ENCODE measurements at regions not wholly inside any gene's neighbourhood (a gene's known extent, or its start where the extent isn't known, plus 50 kb on each side); places are given as distances from the start of the nearest gene placed in this dataset.

DNA sequence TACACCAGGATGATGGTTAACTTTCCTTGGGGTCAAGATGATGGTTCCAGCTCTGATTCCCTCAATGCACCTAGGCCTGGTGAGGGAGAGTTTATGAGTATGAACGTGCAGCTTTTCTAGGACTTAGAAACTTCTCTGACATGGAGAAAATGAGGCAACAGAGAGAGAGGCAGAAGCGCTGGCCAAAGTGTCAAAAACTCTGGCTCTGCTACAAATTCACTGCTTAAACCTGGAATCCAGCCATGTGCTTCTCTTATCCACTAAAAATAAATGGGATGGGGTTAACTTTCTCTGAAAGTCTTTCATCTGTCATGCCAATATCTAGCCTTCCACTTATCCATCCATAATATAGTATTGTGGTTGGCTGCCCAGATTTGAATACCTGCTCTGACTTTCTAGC is 568.7 kb downstream of the MED13L start:
- DNase-seq (ENCODE audit: low spot score) = no peak

DNA sequence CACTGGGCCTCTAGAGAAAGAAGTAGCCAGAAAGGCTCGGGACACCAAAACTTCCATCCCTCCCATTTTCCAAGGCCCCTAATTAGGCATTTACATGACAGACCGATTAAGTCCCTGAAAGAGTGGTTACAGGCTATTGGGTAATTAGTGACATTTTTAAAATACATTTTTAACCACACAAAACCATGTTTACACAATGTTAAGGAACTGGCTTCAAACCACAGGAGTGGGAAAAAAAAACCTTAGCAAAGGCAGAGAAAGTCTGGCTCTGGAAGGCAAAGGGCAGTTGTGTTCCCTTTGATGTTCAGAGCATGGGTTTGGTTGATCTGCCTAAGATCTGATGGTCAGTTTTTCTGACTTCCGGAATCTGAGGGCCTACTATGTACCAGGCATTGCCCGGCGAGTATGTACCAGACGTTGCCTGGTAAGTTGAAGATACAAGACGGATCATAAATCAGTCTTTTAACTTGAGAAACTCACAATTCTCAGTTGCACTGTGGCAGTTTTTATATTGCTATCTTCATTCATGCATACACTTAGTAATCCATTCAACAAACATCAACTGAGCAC is 576.5 kb downstream of the MED13L start:
- no peak for DNase-seq (ENCODE audit: low spot score)

GRCh38 chr12:115700081-115700480 is 577.4 kb downstream of the MED13L start:
- DNase-seq (ENCODE audit: low spot score) = no peak

DNA sequence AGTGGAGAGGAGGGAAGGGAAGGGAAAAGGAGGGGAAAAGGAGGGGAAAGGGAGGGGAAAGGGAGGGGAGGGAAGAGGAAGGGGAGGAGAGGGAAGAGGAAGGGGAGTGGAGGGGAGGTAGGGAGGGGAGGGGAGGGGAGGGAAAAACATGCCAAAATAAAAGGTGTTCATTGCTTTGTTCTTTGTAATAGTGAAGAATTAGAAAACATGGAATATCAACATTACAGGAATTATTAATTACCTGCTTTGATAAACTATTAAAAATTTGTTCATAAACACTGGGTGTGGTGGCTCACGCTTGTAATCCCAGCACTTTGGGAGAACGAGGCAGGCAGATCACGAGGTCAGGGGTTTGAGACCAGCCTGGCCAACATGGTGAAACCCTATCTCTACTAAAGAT is 579.2 kb downstream of the MED13L start:
- DNase-seq (ENCODE audit: low spot score) = no peak

- DNase-seq (ENCODE audit: low spot score) = no peak
These were observed 580.2 kb downstream of the MED13L start for GRCh38 chr12:115697340-115697739.

DNA sequence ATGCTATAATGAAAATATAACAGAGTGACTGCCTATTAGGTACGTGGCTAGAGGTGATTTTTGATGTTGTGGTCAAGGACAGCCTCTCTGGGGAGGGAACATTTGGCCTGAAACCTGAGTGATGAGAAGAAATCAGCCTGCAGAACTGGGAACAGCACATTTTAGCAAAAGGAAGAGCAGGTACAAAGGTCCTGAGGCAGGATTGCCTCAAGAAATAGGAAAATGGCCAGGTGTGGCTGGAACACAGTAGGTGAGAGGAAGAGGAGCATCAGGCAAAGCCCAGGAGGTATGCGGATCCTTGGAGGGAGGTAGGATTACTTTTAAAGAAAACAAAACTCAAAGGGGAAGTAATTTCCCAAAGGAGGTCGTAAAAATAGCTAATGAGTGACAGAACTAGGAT is 582.9 kb downstream of the MED13L start:
- DNase-seq (ENCODE audit: low spot score) = no peak

DNA sequence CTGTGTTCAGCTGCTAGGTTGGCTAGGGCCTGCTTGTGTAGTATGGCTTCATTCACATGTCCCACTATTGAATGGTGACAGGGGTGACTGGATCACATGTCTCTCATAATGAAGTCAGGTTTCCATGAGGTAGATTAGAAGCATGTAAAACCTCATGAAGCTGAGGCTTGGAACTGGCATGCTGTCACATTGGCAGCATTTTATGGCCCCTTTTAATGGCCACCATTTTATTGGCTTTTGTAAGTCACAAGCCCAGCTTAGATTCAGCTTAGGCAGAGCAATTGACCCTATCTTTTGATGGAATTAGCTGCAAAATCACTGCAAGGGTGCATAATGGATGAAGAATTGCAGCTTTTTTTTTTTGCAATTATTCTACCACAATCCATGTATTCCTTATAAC is 583.5 kb downstream of the MED13L start:
- DNase-seq (ENCODE audit: low spot score) = no peak

DNA sequence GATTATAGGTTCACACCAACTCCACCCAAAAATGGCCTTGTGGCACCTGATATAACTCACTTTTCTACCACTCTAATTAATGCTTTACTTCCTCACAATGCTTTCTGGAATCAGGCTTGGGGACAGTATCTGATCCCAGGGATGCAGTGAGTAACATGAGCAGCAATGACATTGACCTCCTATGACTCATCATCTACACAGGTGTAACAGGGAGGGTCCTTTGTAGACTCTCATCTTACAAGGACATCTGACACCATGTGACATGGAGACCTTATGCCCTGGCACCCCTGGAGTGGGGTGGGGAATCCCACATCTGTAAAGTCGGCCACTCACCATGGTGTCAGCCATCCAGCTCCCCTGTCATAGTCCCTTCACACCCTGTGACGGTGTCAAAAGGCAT is 586.4 kb downstream of the MED13L start:
- no peak for DNase-seq (ENCODE audit: low spot score)

- DNase-seq (ENCODE audit: low spot score) = no peak
These were observed 590.4 kb downstream of the MED13L start for GRCh38 chr12:115687094-115687493.

DNA sequence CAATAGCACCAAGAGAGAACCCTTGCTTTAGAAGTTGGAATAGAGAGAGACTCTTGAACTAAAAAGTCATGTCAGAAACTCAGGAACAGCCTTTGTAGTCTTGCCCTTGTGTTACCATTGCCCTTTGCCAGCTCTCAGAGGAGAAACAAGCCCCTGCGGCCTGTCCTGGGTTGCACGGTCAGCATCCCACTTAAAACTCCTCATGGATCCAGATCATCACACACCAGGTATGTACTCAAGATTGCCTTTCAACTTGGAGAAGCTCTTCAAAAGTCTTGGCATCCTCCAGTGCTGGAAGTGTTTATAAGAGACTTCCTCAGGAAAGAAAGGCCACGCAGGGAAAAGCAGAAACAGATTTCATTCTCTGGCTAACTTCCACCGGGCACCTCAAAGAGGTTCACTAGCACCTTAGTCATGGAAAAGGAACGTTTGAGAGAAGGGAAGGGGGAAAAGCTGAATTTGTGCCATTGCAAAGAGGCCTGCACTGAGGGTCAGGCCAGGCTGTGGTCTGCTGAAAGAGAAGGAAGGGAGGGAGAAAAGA is 594.2 kb downstream of the MED13L start:
- DNase-seq (ENCODE audit: low spot score) = no peak

- no peak for DNase-seq (ENCODE audit: low spot score)
These were observed 596.5 kb downstream of the MED13L start for GRCh38 chr12:115680967-115681366.

DNA sequence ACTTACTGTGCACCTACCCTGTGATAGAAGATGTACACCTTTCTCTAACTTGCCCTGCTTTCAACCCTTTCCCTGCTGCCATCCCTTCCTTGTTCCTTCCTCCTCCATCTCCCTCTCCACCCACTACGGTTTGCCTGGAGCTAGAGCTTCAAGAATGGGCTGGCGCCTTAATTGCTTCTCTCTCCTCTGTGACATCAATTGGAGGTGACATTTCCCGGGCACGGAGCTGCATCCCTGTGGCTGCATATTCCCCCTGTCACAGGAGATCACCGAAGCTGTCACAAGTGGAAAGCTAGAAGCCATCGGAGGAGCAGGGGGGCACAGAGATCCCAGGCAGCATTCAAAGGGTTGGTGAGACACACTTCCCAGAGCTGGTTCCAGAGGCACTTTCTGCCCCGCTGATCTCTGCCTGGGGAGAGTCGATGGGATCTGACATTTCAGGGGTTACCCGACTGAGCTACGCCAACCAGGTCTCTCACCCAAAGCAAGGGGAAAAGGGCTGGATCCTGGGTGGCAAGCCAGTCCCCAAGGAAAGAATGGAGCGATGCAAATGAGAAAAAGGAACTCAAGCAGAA is 604.9 kb downstream of the MED13L start:
- no peak for DNase-seq (ENCODE audit: low spot score)

DNA sequence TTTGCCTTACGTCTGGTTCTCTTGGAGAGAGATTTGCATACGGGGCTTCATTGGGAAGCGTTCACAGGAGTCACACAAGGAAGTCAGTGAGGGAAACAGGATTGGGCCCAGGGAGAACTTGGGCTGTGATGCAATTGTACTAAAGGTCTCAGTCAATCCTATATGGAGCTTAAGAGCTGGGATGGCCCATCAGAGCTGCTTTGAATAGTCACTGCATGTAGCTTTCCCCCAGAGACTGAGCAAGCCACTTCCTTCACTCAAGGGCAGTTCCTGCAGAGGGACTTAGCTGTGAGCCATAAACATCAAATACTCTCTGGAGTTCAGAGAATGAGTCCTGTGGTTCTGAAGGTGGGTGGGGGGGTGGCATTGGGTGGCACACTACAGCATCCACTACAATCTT is 605.4 kb downstream of the MED13L start:
- no peak for DNase-seq (ENCODE audit: low spot score)

DNA sequence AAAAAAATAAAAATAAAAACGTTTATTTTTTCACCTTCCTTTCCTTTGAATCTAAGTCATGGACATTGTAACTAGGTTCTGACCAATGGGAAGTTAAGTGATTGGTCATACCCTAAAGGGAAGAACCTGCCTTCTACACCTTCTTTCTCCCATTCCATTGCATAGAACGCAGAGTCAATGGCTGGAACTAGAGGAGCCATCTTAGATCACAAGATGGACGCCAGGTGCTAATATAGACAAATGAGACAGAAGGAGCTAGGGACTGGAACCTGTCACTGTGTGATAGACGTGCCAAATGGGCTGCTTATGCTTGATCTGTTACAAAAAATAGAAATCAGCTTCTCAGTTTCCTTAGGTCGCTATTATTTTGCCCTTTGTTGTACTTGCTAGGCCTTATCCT is 606.6 kb downstream of the MED13L start:
- no peak for DNase-seq (ENCODE audit: low spot score)

DNA sequence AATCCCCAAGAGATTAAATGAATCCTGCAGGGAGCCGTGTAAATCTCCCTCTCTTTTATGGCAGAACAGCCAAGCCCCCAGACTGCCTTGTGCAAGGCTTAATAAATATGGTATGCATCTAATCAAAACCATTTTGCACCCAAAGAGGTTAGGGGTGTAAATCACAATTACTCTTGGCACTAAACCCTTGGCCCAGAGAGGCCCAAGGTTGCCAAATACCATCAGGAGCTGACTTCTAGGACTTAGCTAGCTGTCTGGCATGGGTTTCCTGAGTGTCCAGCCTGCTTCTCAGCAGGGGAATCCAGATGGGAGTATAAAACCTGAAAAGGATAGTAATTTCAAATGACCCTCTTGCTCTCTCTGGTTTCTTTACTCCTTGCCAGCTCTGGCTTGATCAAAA is 610.4 kb downstream of the MED13L start:
- no peak for DNase-seq (ENCODE audit: low spot score)

DNA sequence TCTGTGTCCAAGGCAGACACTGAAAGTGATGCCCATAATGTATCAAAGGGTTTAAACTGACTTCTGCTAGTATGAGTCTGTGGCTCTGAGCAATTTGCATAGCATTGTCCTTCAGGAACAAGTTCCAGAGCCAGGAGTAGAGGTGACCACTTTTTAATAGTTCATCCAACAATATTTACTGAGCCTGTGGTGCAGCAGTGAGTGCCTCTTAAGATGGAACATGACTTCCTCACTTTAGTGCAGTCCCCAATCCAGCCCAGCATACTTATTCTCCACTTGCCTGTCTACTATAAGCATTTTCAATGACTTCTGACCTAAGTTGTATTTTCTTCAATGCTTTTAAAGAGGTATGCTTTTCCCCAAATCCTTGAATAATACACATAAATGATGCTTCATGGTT is 611.3 kb downstream of the MED13L start:
- DNase-seq (ENCODE audit: low spot score) = no peak

- no peak for DNase-seq (ENCODE audit: low spot score)
These were observed 616.4 kb downstream of the MED13L start for GRCh38 chr12:115661112-115661511.

- DNase-seq (ENCODE audit: low spot score) = no peak
These were observed 617.2 kb downstream of the MED13L start for GRCh38 chr12:115660211-115660805.

DNA sequence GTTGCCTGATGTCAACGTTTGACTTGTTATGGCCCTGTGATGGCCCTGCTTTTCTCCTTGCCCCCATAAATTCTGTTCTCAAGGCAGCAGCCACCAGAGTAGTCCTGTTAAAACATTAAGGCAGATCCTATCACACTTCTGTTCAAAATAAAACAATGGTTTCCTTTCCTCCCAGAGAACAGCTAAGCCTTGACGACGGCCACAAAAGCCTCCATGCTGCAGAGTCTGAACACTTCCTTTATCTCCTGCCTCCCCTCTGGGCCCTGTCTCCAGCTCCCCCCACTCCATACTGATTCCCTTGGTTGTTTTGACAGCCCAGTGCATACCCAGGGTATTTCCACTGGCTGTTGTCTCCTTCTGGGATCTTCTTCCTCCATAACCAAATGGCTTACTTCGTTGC is 618.1 kb downstream of the MED13L start:
- no peak for DNase-seq (ENCODE audit: low spot score)

DNA sequence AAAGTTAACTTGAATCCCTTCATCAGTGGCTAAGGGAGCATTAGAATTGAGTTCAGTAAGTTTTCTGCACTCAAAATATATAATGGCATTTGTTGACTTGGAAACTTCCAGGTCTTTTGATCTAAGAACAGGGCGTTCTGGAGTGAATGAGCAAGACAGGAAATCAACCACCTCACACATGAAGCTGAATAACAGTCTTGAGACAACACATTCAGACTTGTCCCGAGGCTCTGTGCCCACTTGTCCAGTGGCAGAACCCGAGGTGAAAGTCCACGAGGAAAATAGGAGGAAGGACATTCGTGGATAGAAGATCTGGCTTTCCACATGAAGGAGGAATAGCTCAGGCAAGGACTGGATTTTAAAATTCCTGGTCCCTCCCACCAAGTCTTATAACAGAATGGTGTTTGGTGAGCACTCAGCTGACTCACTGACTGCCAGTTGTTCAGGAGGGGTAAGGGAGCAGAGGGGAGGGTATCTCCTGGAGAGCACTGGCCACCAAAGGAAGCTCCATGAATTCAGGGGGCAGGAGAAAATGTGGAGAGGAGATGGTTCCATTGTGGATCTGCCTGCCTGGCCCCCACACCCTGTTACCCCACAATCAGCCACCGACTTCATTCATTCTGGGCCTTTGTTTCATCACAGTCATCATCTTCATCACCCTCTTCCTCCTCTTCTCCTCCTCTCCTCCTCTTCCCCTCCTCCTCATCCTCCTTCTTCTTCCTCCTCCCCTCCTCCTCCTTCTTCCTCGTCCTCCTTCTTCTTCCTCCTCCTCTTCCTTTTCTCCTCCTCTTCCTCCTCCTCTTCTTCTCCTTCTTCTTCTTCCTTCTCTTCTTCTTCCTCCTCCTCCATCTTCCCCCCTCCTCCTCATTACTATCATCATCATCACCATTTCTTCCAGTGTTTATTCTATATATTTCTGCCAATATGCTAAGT is 620.1 kb downstream of the MED13L start:
- DNase-seq (ENCODE audit: low spot score) = no peak

DNA sequence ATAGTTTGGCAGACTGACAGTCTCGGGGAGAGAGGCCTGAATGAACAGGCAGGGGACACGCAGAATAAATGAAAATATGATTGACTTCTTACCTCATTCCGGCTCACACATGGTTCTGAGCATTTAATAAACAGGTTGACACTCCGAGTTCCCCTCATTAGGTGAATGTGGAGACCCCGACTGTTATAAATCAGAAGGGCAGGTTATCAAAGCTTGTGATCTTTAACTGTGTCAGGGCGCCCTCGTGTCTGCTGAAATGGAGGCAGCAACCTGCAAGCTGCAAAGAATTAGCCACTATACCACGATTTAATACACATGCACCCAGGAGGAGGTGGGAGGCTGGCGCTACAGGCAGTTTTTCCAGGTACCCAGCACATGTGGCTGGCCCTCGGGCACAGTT is 627.5 kb downstream of the MED13L start:
- no peak for DNase-seq (ENCODE audit: low spot score)

DNA sequence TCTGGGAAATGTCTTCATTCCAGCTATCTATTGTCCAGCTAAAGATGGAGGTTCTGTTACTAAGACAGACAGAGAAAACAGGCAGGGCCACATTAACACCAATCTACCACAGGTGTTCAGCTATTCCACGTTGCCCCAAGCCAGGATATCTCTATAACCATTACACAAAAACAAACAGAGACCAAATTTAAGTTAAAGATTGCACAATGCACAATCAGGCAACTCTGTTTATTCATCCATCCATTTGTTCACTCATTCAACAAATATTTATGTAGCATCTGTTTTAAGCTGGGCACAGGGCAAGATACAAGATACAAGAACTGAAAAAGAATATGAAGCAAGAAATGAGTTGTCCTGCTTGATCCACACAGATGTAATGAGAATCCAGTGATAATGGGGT is 629.0 kb downstream of the MED13L start:
- no peak for DNase-seq (ENCODE audit: low spot score)

- DNase-seq (ENCODE audit: low spot score) = no peak
These were observed 631.3 kb downstream of the MED13L start for GRCh38 chr12:115646210-115646609.
